ENCODE measurements at regions not wholly inside any gene's neighbourhood (a gene's known extent, or its start where the extent isn't known, plus 50 kb on each side); places are given as distances from the start of the nearest gene placed in this dataset.

GRCh38 chr3:153103406-153103945 lies 58.5 kb upstream of the RAP2B start:
- H4K20me1 ChIP-seq (ENCODE audit: insufficient read depth): no peaks in the 10 kb centered on the region
- no peaks in the 10 kb centered on the region for H3K9me3 ChIP-seq (ENCODE audit: insufficient read depth, low read depth)
- no peak overlapping the region for H2AFZ ChIP-seq
- ChIA-PET CTCF (no interaction called here), POLR2A (ENCODE audit: unreplicated experiment) (interaction anchor here (0.6 kb wide), 1 partner anchor 816 kb away, joined by 5 read pairs; no protein-coding TSS in a partner anchor)
- H3K36me3 ChIP-seq (ENCODE audit: low read depth): no peaks in the 10 kb centered on the region
- H3K4me1 ChIP-seq (replicated peaks; ENCODE audit: insufficient read depth): no peaks in the 10 kb centered on the region
- TF ChIP-seq CTCF (conservative IDR thresholded peaks at IDR 0.05) (no peak), EZH2 (IDR thresholded peaks at IDR 0.05; ENCODE audit: low read depth) (no peak)
- H3K4me3 ChIP-seq: no peak overlapping the region
- intact Hi-C loops (cut with micrococcal nuclease; ENCODE audit: unreplicated experiment): no loop called here
- no peaks in the 10 kb centered on the region for H3K79me2 ChIP-seq (ENCODE audit: low read depth)
- no TSS peak for BruUV-seq (replicated peaks)
- no peaks in the 10 kb centered on the region for H3K9me2 ChIP-seq (ENCODE audit: insufficient read depth)
- DNase-seq: no peak
- H3K27ac ChIP-seq: no peak overlapping the region
- peaks cover 8% of the 10 kb centered on the region; the same call in 1 of the 2 replicates for H3F3A ChIP-seq (ENCODE audit: insufficient read depth, low read depth)
- no peaks in the 10 kb centered on the region for H3K27me3 ChIP-seq (ENCODE audit: insufficient read depth, low read depth)
- no peak overlapping the region for H3K4me2 ChIP-seq

- BruUV-seq (replicated peaks): no TSS peak
- CTCF ChIA-PET: no interaction called here
- intact Hi-C loops (cut with micrococcal nuclease; ENCODE audit: unreplicated experiment): no loop called here
- H3K27me3 ChIP-seq (ENCODE audit: insufficient read depth, low read depth): no peaks in the 10 kb centered on the region
- no peak overlapping the region for H2AFZ ChIP-seq
- no peak overlapping the region for H3K4me3 ChIP-seq
- POLR2A ChIA-PET (ENCODE audit: unreplicated experiment): interaction anchor here (0.6 kb wide), 1 partner anchor 27 kb away, joined by 8 read pairs; no protein-coding TSS in a partner anchor
- no peaks in the 10 kb centered on the region for H3K4me1 ChIP-seq (replicated peaks; ENCODE audit: insufficient read depth)
- H3F3A ChIP-seq (ENCODE audit: insufficient read depth, low read depth): 0 out of 2 replicates have a peak, but pooled peaks cover 3% of the 10 kb centered on the region
- H3K36me3 ChIP-seq (ENCODE audit: low read depth): no peaks in the 10 kb centered on the region
- H3K9me3 ChIP-seq (ENCODE audit: insufficient read depth, low read depth): no peaks in the 10 kb centered on the region
- no peak for DNase-seq
- no peaks in the 10 kb centered on the region for H3K79me2 ChIP-seq (ENCODE audit: low read depth)
- H3K4me2 ChIP-seq: no peak overlapping the region
- TF ChIP-seq EZH2 (IDR thresholded peaks at IDR 0.05; ENCODE audit: low read depth) (no peak), CTCF (conservative IDR thresholded peaks at IDR 0.05) (no peak)
- no peak overlapping the region for H3K27ac ChIP-seq
- no peaks in the 10 kb centered on the region for H4K20me1 ChIP-seq (ENCODE audit: insufficient read depth)
- H3K9me2 ChIP-seq (ENCODE audit: insufficient read depth): no peaks in the 10 kb centered on the region
Observed at GRCh38 chr3:153110041-153110440, 52.0 kb upstream of the RAP2B start.

- H3F3A ChIP-seq (ENCODE audit: insufficient read depth, low read depth): 0 out of 2 replicates have a peak, but pooled peaks cover 3% of the 10 kb centered on the region
- H4K20me1 ChIP-seq (ENCODE audit: insufficient read depth): no peaks in the 10 kb centered on the region
- no peaks in the 10 kb centered on the region for H3K4me1 ChIP-seq (replicated peaks; ENCODE audit: insufficient read depth)
- ChIA-PET CTCF (no interaction called here), POLR2A (ENCODE audit: unreplicated experiment) (no interaction called here)
- intact Hi-C loops (cut with micrococcal nuclease; ENCODE audit: unreplicated experiment): no loop called here
- H3K27ac ChIP-seq: no peak overlapping the region
- DNase-seq: no peak
- H3K9me3 ChIP-seq (ENCODE audit: insufficient read depth, low read depth): no peaks in the 10 kb centered on the region
- BruUV-seq (replicated peaks): no TSS peak
- no peaks in the 10 kb centered on the region for H3K79me2 ChIP-seq (ENCODE audit: low read depth)
- H3K36me3 ChIP-seq (ENCODE audit: low read depth): no peaks in the 10 kb centered on the region
- TF ChIP-seq EZH2 (IDR thresholded peaks at IDR 0.05; ENCODE audit: low read depth) (no peak), CTCF (conservative IDR thresholded peaks at IDR 0.05) (no peak)
- no peak overlapping the region for H2AFZ ChIP-seq
- H3K9me2 ChIP-seq (ENCODE audit: insufficient read depth): no peaks in the 10 kb centered on the region
- no peaks in the 10 kb centered on the region for H3K27me3 ChIP-seq (ENCODE audit: insufficient read depth, low read depth)
- no peak overlapping the region for H3K4me3 ChIP-seq
- no peak overlapping the region for H3K4me2 ChIP-seq
Observed at GRCh38 chr3:153111016-153111415, 51.0 kb upstream of the RAP2B start.

Measured in PC-9 (cell line).